GM23338 (cell line): ENCODE measurements at regions not wholly inside any gene's neighbourhood (a gene's known extent, or its start where the extent isn't known, plus 50 kb on each side); places are given as distances from the start of the nearest gene placed in this dataset.

Experiments used
- ATAC-seq: fragments of 200-7000 bp; cut with Tn5 transposase; 3 replicates; pipeline ENCODE4 v1.9.1; 2020
- DNase-seq: peaks from one replicate; pipeline ENCODE4 v3.0.0-alpha.2; 2015; ENCODE audit warnings: low spot score
- H2AFZ ChIP-seq: fragments of 200-600 bp; sonication (generic); 2 replicates; pipeline ENCODE4 v1.8.0; 2016; ENCODE audit warnings: antibody characterized with exemption, mild to moderate bottlenecking, moderate library complexity
- H3F3A ChIP-seq: fragments of 200-600 bp; sonication (generic); replicated peaks from 2 replicates; pipeline ENCODE4 v1.8.0; 2017; ENCODE audit warnings: antibody characterized with exemption, mixed run types, low read depth
- H3K27ac ChIP-seq: fragments of 200-600 bp; sonication (generic); 2 replicates; pipeline ENCODE4 v1.6.1; 2016; ENCODE audit warnings: low read depth
- H3K27me3 ChIP-seq: fragments of 200-600 bp; sonication (generic); 2 replicates; pipeline ENCODE4 v1.8.0; 2016; ENCODE audit warnings: mild to moderate bottlenecking, mixed run types, moderate library complexity; ENCODE audit not compliant: insufficient read depth
- H3K36me3 ChIP-seq: fragments of 200-600 bp; sonication (generic); 2 replicates; pipeline ENCODE4 v1.8.0; 2016; ENCODE audit warnings: mild to moderate bottlenecking; ENCODE audit not compliant: insufficient read depth
- H3K4me1 ChIP-seq: fragments of 200-600 bp; sonication (generic); 2 replicates; pipeline ENCODE4 v1.8.0; 2016; ENCODE audit warnings: mild to moderate bottlenecking, moderate library complexity; ENCODE audit not compliant: insufficient read depth
- H3K4me2 ChIP-seq: fragments of 200-600 bp; sonication (generic); 2 replicates; pipeline ENCODE4 v1.7.1; 2017; ENCODE audit warnings: mixed run types
- H3K4me3 ChIP-seq: fragments of 200-600 bp; sonication (generic); 2 replicates; pipeline ENCODE4 v1.6.1; 2016; ENCODE audit warnings: mixed run types
- H3K79me2 ChIP-seq: fragments of 200-600 bp; sonication (generic); replicated peaks from 2 replicates; pipeline ENCODE4 v1.8.0; 2017; ENCODE audit warnings: mild to moderate bottlenecking; ENCODE audit not compliant: insufficient read depth
- H3K9me2 ChIP-seq: fragments of 200-600 bp; sonication (generic); 2 replicates; pipeline ENCODE4 v1.8.0; 2017; ENCODE audit not compliant: insufficient read depth
- H4K20me1 ChIP-seq: fragments of 200-600 bp; sonication (generic); replicated peaks from 2 replicates; pipeline ENCODE4 v1.8.0; 2017; ENCODE audit warnings: mild to moderate bottlenecking; ENCODE audit not compliant: insufficient read depth
- H3K27ac Mint-ChIP-seq: 2 replicates; pipeline ENCODE4 v1.8.0; 2020; ENCODE audit warnings: inconsistent platforms, mild to moderate bottlenecking, moderate library complexity, mixed read lengths
- H3K27me3 Mint-ChIP-seq: 3 replicates; pipeline ENCODE4 v1.8.0; 2022; ENCODE audit warnings: low read depth, mild to moderate bottlenecking, moderate library complexity, mixed read lengths, inconsistent platforms; ENCODE audit not compliant: insufficient read depth, poor library complexity
- H3K36me3 Mint-ChIP-seq: 3 replicates; pipeline ENCODE4 v1.8.0; 2021; ENCODE audit warnings: low read depth, mild to moderate bottlenecking, inconsistent platforms, moderate library complexity, mixed read lengths
- H3K4me1 Mint-ChIP-seq: 3 replicates; pipeline ENCODE4 v1.8.0; 2020; ENCODE audit warnings: mild to moderate bottlenecking, inconsistent platforms, mixed read lengths
- H3K4me3 Mint-ChIP-seq: 3 replicates; pipeline ENCODE4 v1.8.0; 2021; ENCODE audit warnings: moderate library complexity, mild to moderate bottlenecking, inconsistent platforms, mixed read lengths
- H3K9me3 Mint-ChIP-seq: 3 replicates; pipeline ENCODE4 v1.8.0; 2020; ENCODE audit warnings: moderate library complexity, mild to moderate bottlenecking, inconsistent platforms, mixed read lengths
- CREB1 ChIP-seq: fragments of 250-450 bp; sonication (Bioruptor Pico); IDR thresholded peaks from 2 replicates; pipeline ENCODE4 v1.5.0; 2020; ENCODE audit warnings: low read depth, mild to moderate bottlenecking, moderate library complexity
- EZH2 ChIP-seq: fragments of 200-600 bp; sonication (generic); IDR thresholded peaks from one replicate; pipeline ENCODE4 v1.8.0; 2017; ENCODE audit warnings: antibody characterized with exemption, mild to moderate bottlenecking, low read depth; ENCODE audit not compliant: unreplicated experiment
- EZH2phosphoT487 ChIP-seq: fragments of 200-600 bp; sonication (generic); IDR thresholded peaks from one replicate; pipeline ENCODE4 v1.8.1; 2018; ENCODE audit warnings: antibody characterized with exemption; ENCODE audit not compliant: unreplicated experiment
- JUNB ChIP-seq: IDR thresholded peaks from one replicate; pipeline ENCODE4 v1.6.1; 2016; ENCODE audit warnings: antibody characterized with exemption; ENCODE audit not compliant: unreplicated experiment
- NANOG ChIP-seq: IDR thresholded peaks from 2 replicates; pipeline ENCODE4 v1.6.1; 2016; ENCODE audit warnings: antibody characterized with exemption, borderline replicate concordance
- POLR2AphosphoS5 ChIP-seq: IDR thresholded peaks from 2 replicates; pipeline ENCODE4 v1.6.1; 2016; ENCODE audit warnings: antibody characterized with exemption, low read depth
- STAT1 ChIP-seq: IDR thresholded peaks from one replicate; pipeline ENCODE4 v1.6.1; 2016; ENCODE audit warnings: antibody characterized with exemption; ENCODE audit not compliant: unreplicated experiment
- ZNF114 ChIP-seq: fragments of 250-450 bp; sonication (Bioruptor Pico); IDR thresholded peaks from 2 replicates; pipeline ENCODE4 v1.5.0; 2020; ENCODE audit warnings: mild to moderate bottlenecking, moderate library complexity
- ZNF331 ChIP-seq: fragments of 250-450 bp; sonication (Bioruptor Pico); IDR thresholded peaks from 2 replicates; pipeline ENCODE4 v1.5.0; 2020; ENCODE audit warnings: low read depth, mild to moderate bottlenecking, moderate library complexity
- TF ChIP-seq, protein P1 (sequence below): fragments of 250-450 bp; sonication (Bioruptor Pico); IDR thresholded peaks from 2 replicates; pipeline ENCODE4 v1.5.0; 2020; ENCODE audit warnings: mild to moderate bottlenecking, moderate library complexity
- TF ChIP-seq, protein P2 (sequence below): IDR thresholded peaks from 2 replicates; pipeline ENCODE4 v1.6.1; 2016; ENCODE audit warnings: antibody characterized with exemption
- TF ChIP-seq, protein P3 (sequence below): IDR thresholded peaks from one replicate; pipeline ENCODE4 v1.6.1; 2018; ENCODE audit warnings: antibody characterized with exemption; ENCODE audit not compliant: unreplicated experiment
- TF ChIP-seq, protein P4 (sequence below), 2 experiments: fragments of 200-600 bp in 1 of 2; sonication (generic) in 1 of 2; conservative IDR thresholded peaks; 2 replicates each; pipeline versions ENCODE4 v1.5.1 to v1.6.1; 2016 to 2017; ENCODE audit warnings: antibody characterized with exemption in 2 of 2, low read depth in 2 of 2, mild to moderate bottlenecking in 2 of 2, moderate library complexity in 1 of 2

DNA sequence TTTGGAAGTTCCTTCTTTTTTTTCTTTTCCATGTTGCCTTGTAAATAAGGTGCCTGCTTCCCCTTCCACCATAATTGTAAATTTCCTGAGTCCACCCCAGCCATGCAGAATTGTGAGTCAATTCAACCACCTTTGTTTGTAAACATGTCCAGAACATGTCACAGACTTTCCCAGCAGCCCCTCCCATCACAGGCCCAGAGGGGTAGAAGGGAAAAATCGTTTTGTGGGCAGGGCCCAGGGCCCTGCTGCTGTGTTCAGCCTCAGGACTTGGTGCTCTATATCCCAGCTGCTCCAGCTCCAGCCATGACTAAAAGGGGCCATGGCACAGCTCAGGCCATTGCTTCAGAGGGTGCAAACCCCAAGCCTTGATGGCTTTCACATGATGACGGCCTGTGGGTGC, 384.6 kb upstream of the NCAM2 start:
- peaks cover 49% of the 10 kb centered on the region for H3K27me3 Mint-ChIP-seq
- no peaks in the 10 kb centered on the region for H3K79me2 ChIP-seq
- no peak overlapping the region for H3K4me3 ChIP-seq
- no peaks in the 10 kb centered on the region for H3K36me3 Mint-ChIP-seq
- H3K27ac ChIP-seq: no peak overlapping the region
- no peak overlapping the region for H3K4me3 Mint-ChIP-seq
- H3K9me3 Mint-ChIP-seq: no peaks in the 10 kb centered on the region; the same call in 2 of the 3 replicates
- peaks cover 70% of the 10 kb centered on the region for H3K27me3 ChIP-seq
- H3K4me1 Mint-ChIP-seq: peaks cover 4% of the 10 kb centered on the region
- H3K4me1 ChIP-seq: no peaks in the 10 kb centered on the region; the same call in 1 of the 2 replicates
- H3K36me3 ChIP-seq: no peaks in the 10 kb centered on the region
- H2AFZ ChIP-seq: no peak overlapping the region
- 0 out of 2 replicates have a peak, but pooled peaks cover 6% of the 10 kb centered on the region for H4K20me1 ChIP-seq
- TF ChIP-seq, protein P1, sequence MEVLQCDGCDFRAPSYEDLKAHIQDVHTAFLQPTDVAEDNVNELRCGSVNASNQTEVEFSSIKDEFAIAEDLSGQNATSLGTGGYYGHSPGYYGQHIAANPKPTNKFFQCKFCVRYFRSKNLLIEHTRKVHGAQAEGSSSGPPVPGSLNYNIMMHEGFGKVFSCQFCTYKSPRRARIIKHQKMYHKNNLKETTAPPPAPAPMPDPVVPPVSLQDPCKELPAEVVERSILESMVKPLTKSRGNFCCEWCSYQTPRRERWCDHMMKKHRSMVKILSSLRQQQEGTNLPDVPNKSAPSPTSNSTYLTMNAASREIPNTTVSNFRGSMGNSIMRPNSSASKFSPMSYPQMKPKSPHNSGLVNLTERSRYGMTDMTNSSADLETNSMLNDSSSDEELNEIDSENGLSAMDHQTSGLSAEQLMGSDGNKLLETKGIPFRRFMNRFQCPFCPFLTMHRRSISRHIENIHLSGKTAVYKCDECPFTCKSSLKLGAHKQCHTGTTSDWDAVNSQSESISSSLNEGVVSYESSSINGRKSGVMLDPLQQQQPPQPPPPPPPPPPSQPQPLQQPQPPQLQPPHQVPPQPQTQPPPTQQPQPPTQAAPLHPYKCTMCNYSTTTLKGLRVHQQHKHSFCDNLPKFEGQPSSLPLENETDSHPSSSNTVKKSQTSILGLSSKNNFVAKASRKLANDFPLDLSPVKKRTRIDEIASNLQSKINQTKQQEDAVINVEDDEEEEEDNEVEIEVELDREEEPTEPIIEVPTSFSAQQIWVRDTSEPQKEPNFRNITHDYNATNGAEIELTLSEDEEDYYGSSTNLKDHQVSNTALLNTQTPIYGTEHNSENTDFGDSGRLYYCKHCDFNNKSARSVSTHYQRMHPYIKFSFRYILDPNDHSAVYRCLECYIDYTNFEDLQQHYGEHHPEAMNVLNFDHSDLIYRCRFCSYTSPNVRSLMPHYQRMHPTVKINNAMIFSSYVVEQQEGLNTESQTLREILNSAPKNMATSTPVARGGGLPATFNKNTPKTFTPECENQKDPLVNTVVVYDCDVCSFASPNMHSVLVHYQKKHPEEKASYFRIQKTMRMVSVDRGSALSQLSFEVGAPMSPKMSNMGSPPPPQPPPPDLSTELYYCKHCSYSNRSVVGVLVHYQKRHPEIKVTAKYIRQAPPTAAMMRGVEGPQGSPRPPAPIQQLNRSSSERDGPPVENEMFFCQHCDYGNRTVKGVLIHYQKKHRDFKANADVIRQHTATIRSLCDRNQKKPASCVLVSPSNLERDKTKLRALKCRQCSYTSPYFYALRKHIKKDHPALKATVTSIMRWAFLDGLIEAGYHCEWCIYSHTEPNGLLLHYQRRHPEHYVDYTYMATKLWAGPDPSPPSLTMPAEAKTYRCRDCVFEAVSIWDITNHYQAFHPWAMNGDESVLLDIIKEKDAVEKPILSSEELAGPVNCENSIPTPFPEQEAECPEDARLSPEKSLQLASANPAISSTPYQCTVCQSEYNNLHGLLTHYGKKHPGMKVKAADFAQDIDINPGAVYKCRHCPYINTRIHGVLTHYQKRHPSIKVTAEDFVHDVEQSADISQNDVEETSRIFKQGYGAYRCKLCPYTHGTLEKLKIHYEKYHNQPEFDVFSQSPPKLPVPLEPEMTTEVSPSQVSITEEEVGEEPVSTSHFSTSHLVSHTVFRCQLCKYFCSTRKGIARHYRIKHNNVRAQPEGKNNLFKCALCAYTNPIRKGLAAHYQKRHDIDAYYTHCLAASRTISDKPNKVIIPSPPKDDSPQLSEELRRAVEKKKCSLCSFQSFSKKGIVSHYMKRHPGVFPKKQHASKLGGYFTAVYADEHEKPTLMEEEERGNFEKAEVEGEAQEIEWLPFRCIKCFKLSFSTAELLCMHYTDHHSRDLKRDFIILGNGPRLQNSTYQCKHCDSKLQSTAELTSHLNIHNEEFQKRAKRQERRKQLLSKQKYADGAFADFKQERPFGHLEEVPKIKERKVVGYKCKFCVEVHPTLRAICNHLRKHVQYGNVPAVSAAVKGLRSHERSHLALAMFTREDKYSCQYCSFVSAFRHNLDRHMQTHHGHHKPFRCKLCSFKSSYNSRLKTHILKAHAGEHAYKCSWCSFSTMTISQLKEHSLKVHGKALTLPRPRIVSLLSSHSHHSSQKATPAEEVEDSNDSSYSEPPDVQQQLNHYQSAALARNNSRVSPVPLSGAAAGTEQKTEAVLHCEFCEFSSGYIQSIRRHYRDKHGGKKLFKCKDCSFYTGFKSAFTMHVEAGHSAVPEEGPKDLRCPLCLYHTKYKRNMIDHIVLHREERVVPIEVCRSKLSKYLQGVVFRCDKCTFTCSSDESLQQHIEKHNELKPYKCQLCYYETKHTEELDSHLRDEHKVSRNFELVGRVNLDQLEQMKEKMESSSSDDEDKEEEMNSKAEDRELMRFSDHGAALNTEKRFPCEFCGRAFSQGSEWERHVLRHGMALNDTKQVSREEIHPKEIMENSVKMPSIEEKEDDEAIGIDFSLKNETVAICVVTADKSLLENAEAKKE: no peak
- TF ChIP-seq CREB1 (CRISPR knock-in tag) (no peak), POLR2AphosphoS5 (no peak), NANOG (no peak), ZNF114 (CRISPR knock-in tag) (no peak), EZH2 (no peak), EZH2phosphoT487 (no peak), STAT1 (no peak), JUNB (no peak), ZNF331 (CRISPR knock-in tag) (no peak)
- TF ChIP-seq, protein P2, sequence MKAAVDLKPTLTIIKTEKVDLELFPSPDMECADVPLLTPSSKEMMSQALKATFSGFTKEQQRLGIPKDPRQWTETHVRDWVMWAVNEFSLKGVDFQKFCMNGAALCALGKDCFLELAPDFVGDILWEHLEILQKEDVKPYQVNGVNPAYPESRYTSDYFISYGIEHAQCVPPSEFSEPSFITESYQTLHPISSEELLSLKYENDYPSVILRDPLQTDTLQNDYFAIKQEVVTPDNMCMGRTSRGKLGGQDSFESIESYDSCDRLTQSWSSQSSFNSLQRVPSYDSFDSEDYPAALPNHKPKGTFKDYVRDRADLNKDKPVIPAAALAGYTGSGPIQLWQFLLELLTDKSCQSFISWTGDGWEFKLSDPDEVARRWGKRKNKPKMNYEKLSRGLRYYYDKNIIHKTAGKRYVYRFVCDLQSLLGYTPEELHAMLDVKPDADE: no peak
- TF ChIP-seq, protein P3, sequence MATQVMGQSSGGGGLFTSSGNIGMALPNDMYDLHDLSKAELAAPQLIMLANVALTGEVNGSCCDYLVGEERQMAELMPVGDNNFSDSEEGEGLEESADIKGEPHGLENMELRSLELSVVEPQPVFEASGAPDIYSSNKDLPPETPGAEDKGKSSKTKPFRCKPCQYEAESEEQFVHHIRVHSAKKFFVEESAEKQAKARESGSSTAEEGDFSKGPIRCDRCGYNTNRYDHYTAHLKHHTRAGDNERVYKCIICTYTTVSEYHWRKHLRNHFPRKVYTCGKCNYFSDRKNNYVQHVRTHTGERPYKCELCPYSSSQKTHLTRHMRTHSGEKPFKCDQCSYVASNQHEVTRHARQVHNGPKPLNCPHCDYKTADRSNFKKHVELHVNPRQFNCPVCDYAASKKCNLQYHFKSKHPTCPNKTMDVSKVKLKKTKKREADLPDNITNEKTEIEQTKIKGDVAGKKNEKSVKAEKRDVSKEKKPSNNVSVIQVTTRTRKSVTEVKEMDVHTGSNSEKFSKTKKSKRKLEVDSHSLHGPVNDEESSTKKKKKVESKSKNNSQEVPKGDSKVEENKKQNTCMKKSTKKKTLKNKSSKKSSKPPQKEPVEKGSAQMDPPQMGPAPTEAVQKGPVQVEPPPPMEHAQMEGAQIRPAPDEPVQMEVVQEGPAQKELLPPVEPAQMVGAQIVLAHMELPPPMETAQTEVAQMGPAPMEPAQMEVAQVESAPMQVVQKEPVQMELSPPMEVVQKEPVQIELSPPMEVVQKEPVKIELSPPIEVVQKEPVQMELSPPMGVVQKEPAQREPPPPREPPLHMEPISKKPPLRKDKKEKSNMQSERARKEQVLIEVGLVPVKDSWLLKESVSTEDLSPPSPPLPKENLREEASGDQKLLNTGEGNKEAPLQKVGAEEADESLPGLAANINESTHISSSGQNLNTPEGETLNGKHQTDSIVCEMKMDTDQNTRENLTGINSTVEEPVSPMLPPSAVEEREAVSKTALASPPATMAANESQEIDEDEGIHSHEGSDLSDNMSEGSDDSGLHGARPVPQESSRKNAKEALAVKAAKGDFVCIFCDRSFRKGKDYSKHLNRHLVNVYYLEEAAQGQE: no peak
- TF ChIP-seq, protein P4, sequence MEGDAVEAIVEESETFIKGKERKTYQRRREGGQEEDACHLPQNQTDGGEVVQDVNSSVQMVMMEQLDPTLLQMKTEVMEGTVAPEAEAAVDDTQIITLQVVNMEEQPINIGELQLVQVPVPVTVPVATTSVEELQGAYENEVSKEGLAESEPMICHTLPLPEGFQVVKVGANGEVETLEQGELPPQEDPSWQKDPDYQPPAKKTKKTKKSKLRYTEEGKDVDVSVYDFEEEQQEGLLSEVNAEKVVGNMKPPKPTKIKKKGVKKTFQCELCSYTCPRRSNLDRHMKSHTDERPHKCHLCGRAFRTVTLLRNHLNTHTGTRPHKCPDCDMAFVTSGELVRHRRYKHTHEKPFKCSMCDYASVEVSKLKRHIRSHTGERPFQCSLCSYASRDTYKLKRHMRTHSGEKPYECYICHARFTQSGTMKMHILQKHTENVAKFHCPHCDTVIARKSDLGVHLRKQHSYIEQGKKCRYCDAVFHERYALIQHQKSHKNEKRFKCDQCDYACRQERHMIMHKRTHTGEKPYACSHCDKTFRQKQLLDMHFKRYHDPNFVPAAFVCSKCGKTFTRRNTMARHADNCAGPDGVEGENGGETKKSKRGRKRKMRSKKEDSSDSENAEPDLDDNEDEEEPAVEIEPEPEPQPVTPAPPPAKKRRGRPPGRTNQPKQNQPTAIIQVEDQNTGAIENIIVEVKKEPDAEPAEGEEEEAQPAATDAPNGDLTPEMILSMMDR (conservative IDR thresholded peaks at IDR 0.05; ENCODE audit: low read depth in 2 of 2): no peak
- no peak overlapping the region for H3K4me2 ChIP-seq
- H3K9me2 ChIP-seq: no peaks in the 10 kb centered on the region
- H3K27ac Mint-ChIP-seq: no peak overlapping the region
- H3F3A ChIP-seq: no peaks in the 10 kb centered on the region
- no peak for DNase-seq
- ATAC-seq: no peak
